Caco-2 (cell line): ENCODE measurements at regions not wholly inside any gene's neighbourhood (a gene's known extent, or its start where the extent isn't known, plus 50 kb on each side); places are given as distances from the start of the nearest gene placed in this dataset.

Experiments
- BruUV-seq: library from RNA; stranded (reverse); fragments of 400-500 nt; replicated peaks from 2 replicates; lab custom pipeline; 2021; lab: Mats Ljungman, UMichigan
- CTCF ChIA-PET: fragments of 300-600 bp; sonication (Branson Sonifier 250); formaldehyde crosslinking; loops from one replicate; lab custom pipeline; 2022; ENCODE audit warnings: antibody characterized with exemption; lab: Charles Lee
- POLR2A ChIA-PET: fragments of 300-600 bp; sonication (Branson Sonifier 250); formaldehyde crosslinking; loops from one replicate; lab custom pipeline; 2022; ENCODE audit warnings: antibody characterized with exemption; lab: Charles Lee
- DNase-seq, 2 experiments: peaks; one replicate each; pipeline versions ENCODE4 v3.0.0 to v3.0.0-alpha.2; 2020 to 2022
- H3K27me3 ChIP-seq: replicated peaks from 2 replicates; pipeline ENCODE4 v1.6.0; 2011; ENCODE audit warnings: low read length; ENCODE audit not compliant: control insufficient read depth, insufficient read depth
- H3K36me3 ChIP-seq: 2 replicates; pipeline ENCODE4 v1.5.1; 2011; ENCODE audit warnings: low read length; ENCODE audit not compliant: control insufficient read depth, insufficient read depth
- H3K4me1 ChIP-seq: fragments of 250-450 bp; sonication (Bioruptor Pico); 2 replicates; pipeline ENCODE4 v1.5.1; 2020; ENCODE audit warnings: mild to moderate bottlenecking
- H3K4me3 ChIP-seq: 2 replicates; pipeline ENCODE4 v1.5.1; 2011; ENCODE audit warnings: low read depth, mild to moderate bottlenecking, control low read depth, low read length
- H3K9me3 ChIP-seq: fragments of 250-450 bp; sonication (Bioruptor Pico); 2 replicates; pipeline ENCODE4 v1.5.1; 2020; ENCODE audit warnings: mild to moderate bottlenecking, moderate library complexity
- H3K27ac Mint-ChIP-seq: one replicate; pipeline ENCODE4 v1.8.0; 2022; ENCODE audit warnings: mixed read lengths; ENCODE audit not compliant: unreplicated experiment
- H3K27me3 Mint-ChIP-seq: one replicate; pipeline ENCODE4 v1.8.0; 2022; ENCODE audit warnings: mixed read lengths; ENCODE audit not compliant: insufficient read depth, unreplicated experiment
- H3K36me3 Mint-ChIP-seq: one replicate; pipeline ENCODE4 v1.8.0; 2022; ENCODE audit warnings: mild to moderate bottlenecking, mixed read lengths; ENCODE audit not compliant: insufficient read depth, unreplicated experiment
- H3K4me1 Mint-ChIP-seq: one replicate; pipeline ENCODE4 v1.8.0; 2022; ENCODE audit warnings: low read depth, mixed read lengths; ENCODE audit not compliant: unreplicated experiment
- H3K4me3 Mint-ChIP-seq: one replicate; pipeline ENCODE4 v1.8.0; 2022; ENCODE audit warnings: mild to moderate bottlenecking, moderate library complexity, mixed read lengths; ENCODE audit not compliant: unreplicated experiment
- H3K9me3 Mint-ChIP-seq: one replicate; pipeline ENCODE4 v1.8.0; 2022; ENCODE audit warnings: mixed read lengths; ENCODE audit not compliant: unreplicated experiment
- CTCF ChIP-seq, 2 experiments: fragments of 200-600 bp in 1 of 2; IDR thresholded peaks; 1 replicate in 1 of 2; 2 replicates in 1 of 2; pipeline versions ENCODE4 v1.5.1 to v1.8.0; 2011 to 2022; ENCODE audit warnings: antibody characterized with exemption in 1 of 2, control low read depth in 1 of 2, inconsistent platforms in 1 of 2, low read depth in 1 of 2, low read length in 1 of 2, mild to moderate bottlenecking in 1 of 2, moderate library complexity in 1 of 2; ENCODE audit not compliant: insufficient read depth in 1 of 2, severe bottlenecking in 1 of 2, unreplicated experiment in 1 of 2
- intact Hi-C: fragments of 100-400 bp; cut with micrococcal nuclease; formaldehyde crosslinking; loops from one replicate; pipeline ENCODE4 v1.10.0; 2022; ENCODE audit not compliant: unreplicated experiment

- peaks cover 6% of the 10 kb centered on the region for H3K4me1 Mint-ChIP-seq
- DNase-seq, result no peak
These were observed 132.3 kb downstream of the MED15 start for GRCh38 chr22:20639750-20640149.

GRCh38 chr22:20641198-20641892 is 132.6 kb upstream of the SERPIND1 start:
- intact Hi-C loops, result no loop called here
- Mint-ChIP-seq H3K36me3 (no peaks in the 10 kb centered on the region), H3K27ac (no peak overlapping the region), H3K9me3 (no peaks in the 10 kb centered on the region), H3K27me3 (no peaks in the 10 kb centered on the region), H3K4me1 (peaks cover 6% of the 10 kb centered on the region), H3K4me3 (no peak overlapping the region)
- ChIA-PET POLR2A (no interaction called here), CTCF (no interaction called here)
- Histone ChIP-seq H3K9me3 (no peaks in the 10 kb centered on the region), H3K27me3 (no peaks in the 10 kb centered on the region), H3K4me3 (no peak overlapping the region), H3K36me3 (no peaks in the 10 kb centered on the region), H3K4me1 (peaks cover 17% of the 10 kb centered on the region)
- DNase-seq, result no peak
- no TSS peak for BruUV-seq
- TF ChIP-seq CTCF (IDR thresholded peaks at IDR 0.05; ENCODE audit: insufficient read depth in 1 of 2, low read depth in 1 of 2, low read length in 1 of 2, severe bottlenecking in 1 of 2, unreplicated experiment in 1 of 2), result no peak

More at GRCh38 chr22:20639750-20640149, 132.3 kb downstream of the MED15 start:
- H3K4me3 Mint-ChIP-seq, result no peak overlapping the region
- ChIA-PET CTCF (no interaction called here), POLR2A (no interaction called here)
- no peaks in the 10 kb centered on the region for H3K27me3 Mint-ChIP-seq
- no peak for TF ChIP-seq CTCF (IDR thresholded peaks at IDR 0.05; ENCODE audit: insufficient read depth in 1 of 2, low read depth in 1 of 2, low read length in 1 of 2, severe bottlenecking in 1 of 2, unreplicated experiment in 1 of 2)
- no peaks in the 10 kb centered on the region for H3K9me3 Mint-ChIP-seq
- H3K4me3 ChIP-seq, result no peak overlapping the region
- no peaks in the 10 kb centered on the region for H3K36me3 ChIP-seq
- H3K36me3 Mint-ChIP-seq, result no peaks in the 10 kb centered on the region
- H3K27me3 ChIP-seq, result no peaks in the 10 kb centered on the region
- no peaks in the 10 kb centered on the region for H3K9me3 ChIP-seq
- H3K27ac Mint-ChIP-seq, result no peak overlapping the region
- intact Hi-C loops, result no loop called here
- no TSS peak for BruUV-seq
- peaks cover 17% of the 10 kb centered on the region for H3K4me1 ChIP-seq

GRCh38 chr22:20641919-20642579 is 131.9 kb upstream of the SERPIND1 start:
- H3K36me3 ChIP-seq, result no peaks in the 10 kb centered on the region
- ChIA-PET CTCF (no interaction called here), POLR2A (no interaction called here)
- no TSS peak for BruUV-seq
- Mint-ChIP-seq H3K9me3 (no peaks in the 10 kb centered on the region), H3K27ac (no peak overlapping the region), H3K27me3 (no peaks in the 10 kb centered on the region), H3K36me3 (no peaks in the 10 kb centered on the region), H3K4me3 (no peak overlapping the region), H3K4me1 (peaks cover 6% of the 10 kb centered on the region)
- no peak overlapping the region for H3K4me3 ChIP-seq
- H3K4me1 ChIP-seq, result peaks cover 17% of the 10 kb centered on the region
- H3K9me3 ChIP-seq, result no peaks in the 10 kb centered on the region
- no peak for TF ChIP-seq CTCF (IDR thresholded peaks at IDR 0.05; ENCODE audit: insufficient read depth in 1 of 2, low read depth in 1 of 2, low read length in 1 of 2, severe bottlenecking in 1 of 2, unreplicated experiment in 1 of 2)
- DNase-seq, result no peak
- intact Hi-C loops, result no loop called here
- H3K27me3 ChIP-seq, result no peaks in the 10 kb centered on the region
